ENCODE measurements at regions not wholly inside any gene's neighbourhood (a gene's known extent, or its start where the extent isn't known, plus 50 kb on each side); places are given as distances from the start of the nearest gene placed in this dataset.

DNA sequence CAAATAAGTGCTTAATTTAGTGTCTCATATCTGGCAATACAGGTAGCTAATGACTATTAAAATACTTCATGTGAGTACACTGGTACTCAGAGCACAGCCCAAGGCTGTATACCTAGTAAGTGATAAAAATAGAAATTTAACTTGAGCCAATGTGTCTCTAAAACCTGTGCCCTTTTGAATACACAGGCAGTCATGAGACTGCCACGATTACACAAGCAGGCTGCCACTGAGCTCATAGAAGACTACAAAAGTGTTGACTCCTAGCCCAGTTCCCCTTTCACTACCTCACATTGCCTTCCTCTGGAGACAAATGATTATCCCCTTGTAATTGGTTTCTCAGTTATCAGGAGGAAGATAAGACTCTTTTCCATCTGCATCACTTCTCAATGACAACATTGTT is 66.3 kb upstream of the PAPPA start:
- 25 to 43% (median 38%) methylated on average over 1 of the region's 1 CpG for WGBS, 3 donors
- H3K36me3 ChIP-seq, result no peaks in the 10 kb centered on the region

DNA sequence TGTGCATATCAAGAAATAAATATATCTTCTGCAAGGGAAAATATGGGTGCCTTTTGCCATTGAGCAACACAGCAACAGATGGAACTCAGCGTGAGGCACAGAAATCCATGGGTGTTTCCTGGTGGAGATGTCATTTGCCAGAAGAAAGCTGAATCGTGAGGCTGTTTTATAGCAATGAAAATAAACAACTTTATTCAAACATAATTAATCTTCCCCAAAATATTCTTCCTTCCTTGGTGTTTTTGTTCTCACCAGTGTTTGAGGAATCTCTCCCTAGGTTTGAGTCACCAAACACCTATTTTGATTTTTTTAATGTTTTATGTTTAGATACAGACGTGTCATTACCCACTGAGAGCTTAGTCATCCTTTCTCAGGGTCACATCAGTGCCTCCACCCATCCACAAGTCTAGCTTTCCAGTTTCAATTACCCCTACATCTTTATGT is 65.8 kb upstream of the PAPPA start:
- no peaks in the 10 kb centered on the region for H3K9me3 ChIP-seq
- no peak overlapping the region for H3K4me3 ChIP-seq
- no peak for DNase-seq
- H3K36me3 ChIP-seq, result no peaks in the 10 kb centered on the region
- WGBS, 3 donors, result 22 to 35% (median 29%) methylated on average over 3 of the region's 3 CpGs
- intact Hi-C loops (cut with DNase I), result no loop called here
- TF ChIP-seq POLR2A (IDR thresholded peaks at IDR 0.05) (no peak), EP300 (IDR thresholded peaks at IDR 0.05) (no peak)
- TF ChIP-seq, protein P1, sequence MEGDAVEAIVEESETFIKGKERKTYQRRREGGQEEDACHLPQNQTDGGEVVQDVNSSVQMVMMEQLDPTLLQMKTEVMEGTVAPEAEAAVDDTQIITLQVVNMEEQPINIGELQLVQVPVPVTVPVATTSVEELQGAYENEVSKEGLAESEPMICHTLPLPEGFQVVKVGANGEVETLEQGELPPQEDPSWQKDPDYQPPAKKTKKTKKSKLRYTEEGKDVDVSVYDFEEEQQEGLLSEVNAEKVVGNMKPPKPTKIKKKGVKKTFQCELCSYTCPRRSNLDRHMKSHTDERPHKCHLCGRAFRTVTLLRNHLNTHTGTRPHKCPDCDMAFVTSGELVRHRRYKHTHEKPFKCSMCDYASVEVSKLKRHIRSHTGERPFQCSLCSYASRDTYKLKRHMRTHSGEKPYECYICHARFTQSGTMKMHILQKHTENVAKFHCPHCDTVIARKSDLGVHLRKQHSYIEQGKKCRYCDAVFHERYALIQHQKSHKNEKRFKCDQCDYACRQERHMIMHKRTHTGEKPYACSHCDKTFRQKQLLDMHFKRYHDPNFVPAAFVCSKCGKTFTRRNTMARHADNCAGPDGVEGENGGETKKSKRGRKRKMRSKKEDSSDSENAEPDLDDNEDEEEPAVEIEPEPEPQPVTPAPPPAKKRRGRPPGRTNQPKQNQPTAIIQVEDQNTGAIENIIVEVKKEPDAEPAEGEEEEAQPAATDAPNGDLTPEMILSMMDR (IDR thresholded peaks at IDR 0.05), result no peak
- no peaks in the 10 kb centered on the region for H3K4me1 ChIP-seq (ENCODE audit: insufficient read depth)
- no peak overlapping the region for H3K27ac ChIP-seq
- no peaks in the 10 kb centered on the region for H3K27me3 ChIP-seq

More for the DNA sequence above, 66.3 kb upstream of the PAPPA start:
- Histone ChIP-seq H3K27ac (no peak overlapping the region), H3K4me1 (ENCODE audit: insufficient read depth) (no peaks in the 10 kb centered on the region), H3K9me3 (no peaks in the 10 kb centered on the region), H3K27me3 (no peaks in the 10 kb centered on the region), H3K4me3 (no peak overlapping the region)
- intact Hi-C loops (cut with DNase I), result no loop called here
- TF ChIP-seq, protein P1 (IDR thresholded peaks at IDR 0.05), result no peak
- TF ChIP-seq POLR2A (IDR thresholded peaks at IDR 0.05) (no peak), EP300 (IDR thresholded peaks at IDR 0.05) (no peak)
- no peak for DNase-seq

DNA sequence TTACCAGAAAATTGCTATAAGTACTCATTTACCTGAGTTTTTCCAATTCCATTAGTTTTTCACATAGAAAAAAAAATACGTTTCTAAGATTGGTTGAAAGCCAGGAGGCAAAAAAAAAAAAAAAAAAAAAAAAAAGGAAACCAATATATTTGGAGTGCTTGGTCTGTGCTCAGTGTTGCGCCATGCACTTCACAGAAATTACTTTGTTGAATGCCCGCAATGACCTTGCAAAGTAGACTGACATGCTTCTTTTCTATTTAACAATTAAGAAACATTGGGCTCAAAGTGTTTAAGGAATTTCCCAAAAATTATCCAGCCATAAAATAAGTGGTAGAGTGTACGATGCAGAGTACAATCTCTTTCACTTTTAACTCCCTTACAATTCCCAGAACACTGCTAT is 65.2 kb upstream of the PAPPA start:
- intact Hi-C loops (cut with DNase I), result no loop called here
- no peak overlapping the region for H3K27ac ChIP-seq
- 60 to 65% (median 64%) methylated on average over 4 of the region's 4 CpGs for WGBS, 3 donors
- no peak for TF ChIP-seq EP300 (IDR thresholded peaks at IDR 0.05)
- TF ChIP-seq POLR2A (IDR thresholded peaks at IDR 0.05), result no peak
- TF ChIP-seq, protein P1 (IDR thresholded peaks at IDR 0.05), result no peak
- no peaks in the 10 kb centered on the region for H3K27me3 ChIP-seq
- no peaks in the 10 kb centered on the region for H3K36me3 ChIP-seq
- DNase-seq, result no peak
- no peak overlapping the region for H3K4me3 ChIP-seq
- no peaks in the 10 kb centered on the region for H3K4me1 ChIP-seq (ENCODE audit: insufficient read depth)
- H3K9me3 ChIP-seq, result no peaks in the 10 kb centered on the region

DNA sequence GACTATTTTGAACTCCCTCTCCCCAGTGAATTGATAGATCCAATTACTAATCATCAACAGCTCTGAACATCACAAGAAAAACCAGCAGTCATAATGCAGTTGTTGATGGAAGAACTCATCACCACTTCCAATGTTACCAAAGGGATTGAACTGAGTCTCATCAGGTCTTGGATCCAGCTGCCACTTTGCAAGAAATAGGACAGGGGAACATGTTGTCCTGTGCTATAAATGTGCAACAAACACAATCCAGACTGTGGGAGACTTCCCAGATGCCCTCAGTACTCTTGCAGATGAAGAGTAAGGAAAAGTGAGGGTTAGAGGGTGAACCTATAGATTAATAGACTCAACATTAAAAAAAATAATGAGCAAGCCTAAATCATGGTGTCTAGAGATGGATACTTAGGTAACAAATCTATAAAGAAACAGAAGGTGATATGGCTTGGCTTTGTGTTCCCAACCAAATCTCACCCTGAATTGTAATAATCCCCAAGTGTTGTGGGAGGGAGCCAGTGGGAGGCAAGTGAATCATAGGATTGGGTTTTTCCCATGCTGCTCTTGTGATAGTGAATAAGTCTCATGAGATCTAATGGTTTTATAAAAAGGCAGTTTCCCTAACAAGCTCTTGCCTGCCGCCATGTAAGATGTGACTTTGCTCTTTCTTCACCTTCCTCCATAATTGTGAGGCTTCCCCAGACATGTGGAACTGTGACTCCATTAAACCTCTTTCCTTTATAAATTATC is 63.4 kb upstream of the PAPPA start:
- Histone ChIP-seq H3K4me3 (no peak overlapping the region), H3K9me3 (no peaks in the 10 kb centered on the region), H3K27me3 (no peaks in the 10 kb centered on the region), H3K27ac (no peak overlapping the region), H3K36me3 (no peaks in the 10 kb centered on the region), H3K4me1 (ENCODE audit: insufficient read depth) (no peaks in the 10 kb centered on the region)
- 88 to 92% (median 90%) methylated on average over 1 of the region's 1 CpG for WGBS, 3 donors
- DNase-seq, result no peak
- TF ChIP-seq EP300 (IDR thresholded peaks at IDR 0.05) (no peak), POLR2A (IDR thresholded peaks at IDR 0.05) (no peak)
- TF ChIP-seq, protein P1 (IDR thresholded peaks at IDR 0.05), result no peak
- intact Hi-C loops (cut with DNase I), result no loop called here
